GM23338 (cell line): ENCODE measurements at regions not wholly inside any gene's neighbourhood (a gene's known extent, or its start where the extent isn't known, plus 50 kb on each side); places are given as distances from the start of the nearest gene placed in this dataset.

Source experiments
- ATAC-seq: fragments of 200-7000 bp; cut with Tn5 transposase; 3 replicates; pipeline ENCODE4 v1.9.1; 2020
- DNase-seq: peaks from one replicate; pipeline ENCODE4 v3.0.0-alpha.2; 2015; ENCODE audit warnings: low spot score
- H2AFZ ChIP-seq: fragments of 200-600 bp; sonication (generic); 2 replicates; pipeline ENCODE4 v1.8.0; 2016; ENCODE audit warnings: antibody characterized with exemption, mild to moderate bottlenecking, moderate library complexity
- H3F3A ChIP-seq: fragments of 200-600 bp; sonication (generic); replicated peaks from 2 replicates; pipeline ENCODE4 v1.8.0; 2017; ENCODE audit warnings: antibody characterized with exemption, mixed run types, low read depth
- H3K27ac ChIP-seq: fragments of 200-600 bp; sonication (generic); 2 replicates; pipeline ENCODE4 v1.6.1; 2016; ENCODE audit warnings: low read depth
- H3K27me3 ChIP-seq: fragments of 200-600 bp; sonication (generic); 2 replicates; pipeline ENCODE4 v1.8.0; 2016; ENCODE audit warnings: mild to moderate bottlenecking, mixed run types, moderate library complexity; ENCODE audit not compliant: insufficient read depth
- H3K36me3 ChIP-seq: fragments of 200-600 bp; sonication (generic); 2 replicates; pipeline ENCODE4 v1.8.0; 2016; ENCODE audit warnings: mild to moderate bottlenecking; ENCODE audit not compliant: insufficient read depth
- H3K4me1 ChIP-seq: fragments of 200-600 bp; sonication (generic); 2 replicates; pipeline ENCODE4 v1.8.0; 2016; ENCODE audit warnings: mild to moderate bottlenecking, moderate library complexity; ENCODE audit not compliant: insufficient read depth
- H3K4me2 ChIP-seq: fragments of 200-600 bp; sonication (generic); 2 replicates; pipeline ENCODE4 v1.7.1; 2017; ENCODE audit warnings: mixed run types
- H3K4me3 ChIP-seq: fragments of 200-600 bp; sonication (generic); 2 replicates; pipeline ENCODE4 v1.6.1; 2016; ENCODE audit warnings: mixed run types
- H3K79me2 ChIP-seq: fragments of 200-600 bp; sonication (generic); replicated peaks from 2 replicates; pipeline ENCODE4 v1.8.0; 2017; ENCODE audit warnings: mild to moderate bottlenecking; ENCODE audit not compliant: insufficient read depth
- H3K9me2 ChIP-seq: fragments of 200-600 bp; sonication (generic); 2 replicates; pipeline ENCODE4 v1.8.0; 2017; ENCODE audit not compliant: insufficient read depth
- H4K20me1 ChIP-seq: fragments of 200-600 bp; sonication (generic); replicated peaks from 2 replicates; pipeline ENCODE4 v1.8.0; 2017; ENCODE audit warnings: mild to moderate bottlenecking; ENCODE audit not compliant: insufficient read depth
- H3K27ac Mint-ChIP-seq: 2 replicates; pipeline ENCODE4 v1.8.0; 2020; ENCODE audit warnings: inconsistent platforms, mild to moderate bottlenecking, moderate library complexity, mixed read lengths
- H3K27me3 Mint-ChIP-seq: 3 replicates; pipeline ENCODE4 v1.8.0; 2022; ENCODE audit warnings: low read depth, mild to moderate bottlenecking, moderate library complexity, mixed read lengths, inconsistent platforms; ENCODE audit not compliant: insufficient read depth, poor library complexity
- H3K36me3 Mint-ChIP-seq: 3 replicates; pipeline ENCODE4 v1.8.0; 2021; ENCODE audit warnings: low read depth, mild to moderate bottlenecking, inconsistent platforms, moderate library complexity, mixed read lengths
- H3K4me1 Mint-ChIP-seq: 3 replicates; pipeline ENCODE4 v1.8.0; 2020; ENCODE audit warnings: mild to moderate bottlenecking, inconsistent platforms, mixed read lengths
- H3K4me3 Mint-ChIP-seq: 3 replicates; pipeline ENCODE4 v1.8.0; 2021; ENCODE audit warnings: moderate library complexity, mild to moderate bottlenecking, inconsistent platforms, mixed read lengths
- H3K9me3 Mint-ChIP-seq: 3 replicates; pipeline ENCODE4 v1.8.0; 2020; ENCODE audit warnings: moderate library complexity, mild to moderate bottlenecking, inconsistent platforms, mixed read lengths
- CTCF ChIP-seq, 2 experiments: fragments of 200-600 bp in 1 of 2; sonication (generic) in 1 of 2; conservative IDR thresholded peaks; 2 replicates each; pipeline versions ENCODE4 v1.5.1 to v1.6.1; 2016 to 2017; ENCODE audit warnings: antibody characterized with exemption in 2 of 2, low read depth in 2 of 2, mild to moderate bottlenecking in 2 of 2, moderate library complexity in 1 of 2
- ETS1 ChIP-seq: IDR thresholded peaks from 2 replicates; pipeline ENCODE4 v1.6.1; 2016; ENCODE audit warnings: antibody characterized with exemption
- EZH2phosphoT487 ChIP-seq: fragments of 200-600 bp; sonication (generic); IDR thresholded peaks from one replicate; pipeline ENCODE4 v1.8.1; 2018; ENCODE audit warnings: antibody characterized with exemption; ENCODE audit not compliant: unreplicated experiment
- JUNB ChIP-seq: IDR thresholded peaks from one replicate; pipeline ENCODE4 v1.6.1; 2016; ENCODE audit warnings: antibody characterized with exemption; ENCODE audit not compliant: unreplicated experiment
- NANOG ChIP-seq: IDR thresholded peaks from 2 replicates; pipeline ENCODE4 v1.6.1; 2016; ENCODE audit warnings: antibody characterized with exemption, borderline replicate concordance
- STAT1 ChIP-seq: IDR thresholded peaks from one replicate; pipeline ENCODE4 v1.6.1; 2016; ENCODE audit warnings: antibody characterized with exemption; ENCODE audit not compliant: unreplicated experiment
- ZNF114 ChIP-seq: fragments of 250-450 bp; sonication (Bioruptor Pico); IDR thresholded peaks from 2 replicates; pipeline ENCODE4 v1.5.0; 2020; ENCODE audit warnings: mild to moderate bottlenecking, moderate library complexity
- ZNF331 ChIP-seq: fragments of 250-450 bp; sonication (Bioruptor Pico); IDR thresholded peaks from 2 replicates; pipeline ENCODE4 v1.5.0; 2020; ENCODE audit warnings: low read depth, mild to moderate bottlenecking, moderate library complexity
- ZNF462 ChIP-seq: fragments of 250-450 bp; sonication (Bioruptor Pico); IDR thresholded peaks from 2 replicates; pipeline ENCODE4 v1.5.0; 2020; ENCODE audit warnings: mild to moderate bottlenecking, moderate library complexity

GRCh38 chr1:199173356-199173755 is 534.5 kb downstream of the PTPRC start:
- Histone ChIP-seq H4K20me1 (no peaks in the 10 kb centered on the region), H3K4me2 (no peak overlapping the region), H2AFZ (no peak overlapping the region), H3K4me1 (no peaks in the 10 kb centered on the region), H3K4me3 (no peak overlapping the region), H3K79me2 (no peaks in the 10 kb centered on the region), H3K36me3 (no peaks in the 10 kb centered on the region), H3K9me2 (0 out of 2 replicates have a peak, but pooled peaks cover 5% of the 10 kb centered on the region), H3K27ac (no peak overlapping the region), H3F3A (no peaks in the 10 kb centered on the region), H3K27me3 (no peaks in the 10 kb centered on the region)
- no peak for ATAC-seq
- Mint-ChIP-seq H3K4me1 (no peaks in the 10 kb centered on the region; the same call in 2 of the 3 replicates), H3K4me3 (no peak overlapping the region), H3K27ac (no peak overlapping the region), H3K9me3 (no peaks in the 10 kb centered on the region), H3K36me3 (no peaks in the 10 kb centered on the region), H3K27me3 (no peaks in the 10 kb centered on the region)
- DNase-seq, result no peak
- TF ChIP-seq ZNF462 (CRISPR knock-in tag), result no peak
- TF ChIP-seq STAT1, result no peak
- TF ChIP-seq ETS1, result no peak
- no peak for TF ChIP-seq CTCF (conservative IDR thresholded peaks at IDR 0.05; ENCODE audit: low read depth in 2 of 2)
- no peak for TF ChIP-seq EZH2phosphoT487
- TF ChIP-seq JUNB, result no peak
- no peak for TF ChIP-seq ZNF331 (CRISPR knock-in tag)
- TF ChIP-seq ZNF114 (CRISPR knock-in tag), result no peak
- TF ChIP-seq NANOG, result no peak
